ENCODE measurements at regions not wholly inside any gene's neighbourhood (a gene's known extent, or its start where the extent isn't known, plus 50 kb on each side); places are given as distances from the start of the nearest gene placed in this dataset.

DNA sequence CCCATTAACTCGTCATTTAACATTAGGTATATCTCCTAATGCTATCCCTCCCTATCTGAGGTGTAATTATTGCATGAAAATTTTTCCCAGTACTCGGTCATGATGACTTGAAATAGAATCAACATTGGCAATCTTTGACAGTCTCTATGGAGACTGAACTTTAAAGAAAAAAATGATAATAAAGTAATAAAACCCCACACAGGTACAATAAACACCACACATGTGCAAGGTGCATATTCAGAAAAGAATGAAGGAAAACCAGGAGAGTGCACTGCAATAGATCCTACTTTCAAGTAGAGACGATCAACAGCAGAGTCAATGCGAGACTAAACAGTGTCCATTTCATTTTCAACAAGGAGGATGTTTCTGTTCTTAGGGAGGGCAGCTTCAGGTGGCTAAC, 1253.8 kb upstream of the TMEM132C start:
- TF ChIP-seq, protein P1, sequence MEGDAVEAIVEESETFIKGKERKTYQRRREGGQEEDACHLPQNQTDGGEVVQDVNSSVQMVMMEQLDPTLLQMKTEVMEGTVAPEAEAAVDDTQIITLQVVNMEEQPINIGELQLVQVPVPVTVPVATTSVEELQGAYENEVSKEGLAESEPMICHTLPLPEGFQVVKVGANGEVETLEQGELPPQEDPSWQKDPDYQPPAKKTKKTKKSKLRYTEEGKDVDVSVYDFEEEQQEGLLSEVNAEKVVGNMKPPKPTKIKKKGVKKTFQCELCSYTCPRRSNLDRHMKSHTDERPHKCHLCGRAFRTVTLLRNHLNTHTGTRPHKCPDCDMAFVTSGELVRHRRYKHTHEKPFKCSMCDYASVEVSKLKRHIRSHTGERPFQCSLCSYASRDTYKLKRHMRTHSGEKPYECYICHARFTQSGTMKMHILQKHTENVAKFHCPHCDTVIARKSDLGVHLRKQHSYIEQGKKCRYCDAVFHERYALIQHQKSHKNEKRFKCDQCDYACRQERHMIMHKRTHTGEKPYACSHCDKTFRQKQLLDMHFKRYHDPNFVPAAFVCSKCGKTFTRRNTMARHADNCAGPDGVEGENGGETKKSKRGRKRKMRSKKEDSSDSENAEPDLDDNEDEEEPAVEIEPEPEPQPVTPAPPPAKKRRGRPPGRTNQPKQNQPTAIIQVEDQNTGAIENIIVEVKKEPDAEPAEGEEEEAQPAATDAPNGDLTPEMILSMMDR (conservative IDR thresholded peaks at IDR 0.05 in 1 of 2, IDR thresholded peaks at IDR 0.05 in 1 of 2; ENCODE audit: extremely low read depth in 1 of 2, insufficient read depth in 1 of 2, low read depth in 1 of 2, low read length in 2 of 2): no peak
- TF ChIP-seq EZH2 (IDR thresholded peaks at IDR 0.05; ENCODE audit: borderline replicate concordance, low read length): no peak

Data from mammary epithelial cell (primary cell).